ENCODE measurements at regions not wholly inside any gene's neighbourhood (a gene's known extent, or its start where the extent isn't known, plus 50 kb on each side); places are given as distances from the start of the nearest gene placed in this dataset.

- TF ChIP-seq HMGXB4 (CRISPR knock-in tag; IDR thresholded peaks at IDR 0.05), result no peak
- TF ChIP-seq FOXJ3 (CRISPR knock-in tag; IDR thresholded peaks at IDR 0.05; ENCODE audit: borderline replicate concordance), result no peak
- TF ChIP-seq IRF1 (CRISPR knock-in tag; IDR thresholded peaks at IDR 0.05), result no peak
Measured at GRCh38 chr2:121118951-121119350, 166.1 kb downstream of the TFCP2L1 start (continued).

GRCh38 chr2:121120411-121120810 lies 164.6 kb downstream of the TFCP2L1 start:
- CTCF ChIA-PET, result interaction anchor here (1.3 kb wide), 1 partner anchor 8 kb away, joined by 5 read pairs; no protein-coding TSS in a partner anchor

GRCh38 chr2:121120991-121121390 lies 164.0 kb downstream of the TFCP2L1 start:
- ChIA-PET POLR2A (no interaction called here), CTCF (interaction anchor here (1.3 kb wide), 1 partner anchor 8 kb away, joined by 5 read pairs; no protein-coding TSS in a partner anchor)
- peaks cover 4% of the 10 kb centered on the region; the same call in 1 of the 2 replicates for H3K27me3 Mint-ChIP-seq (ENCODE audit: low read depth)
- H3K9me3 Mint-ChIP-seq, result no peaks in the 10 kb centered on the region
- no peak for DNase-seq (ENCODE audit: low spot score)
- no peak for ATAC-seq
- H3K4me1 Mint-ChIP-seq, result no peaks in the 10 kb centered on the region
- H3K27ac Mint-ChIP-seq, result no peak overlapping the region
- no peak overlapping the region for H3K4me3 Mint-ChIP-seq
- no peaks in the 10 kb centered on the region for H3K36me3 Mint-ChIP-seq
- no peak for TF ChIP-seq SMAD4 (CRISPR knock-in tag; IDR thresholded peaks at IDR 0.05)
- TF ChIP-seq ZNF121 (CRISPR knock-in tag; IDR thresholded peaks at IDR 0.05), result no peak
- TF ChIP-seq HMGA2 (CRISPR knock-in tag; IDR thresholded peaks at IDR 0.05), result no peak
- no peak for TF ChIP-seq ZSCAN18 (CRISPR knock-in tag; IDR thresholded peaks at IDR 0.05)
- no peak for TF ChIP-seq TCF7 (CRISPR knock-in tag; IDR thresholded peaks at IDR 0.05; ENCODE audit: low read depth)
- no peak for TF ChIP-seq ETV6 (CRISPR knock-in tag; IDR thresholded peaks at IDR 0.05)
- TF ChIP-seq ATF3 (CRISPR knock-in tag; conservative IDR thresholded peaks at IDR 0.05), result no peak
- no peak for TF ChIP-seq KAT7 (CRISPR knock-in tag; IDR thresholded peaks at IDR 0.05; ENCODE audit: borderline replicate concordance)
- TF ChIP-seq E2F1 (CRISPR knock-in tag; IDR thresholded peaks at IDR 0.05), result no peak

More at GRCh38 chr2:121120411-121120810, 164.6 kb downstream of the TFCP2L1 start:
- TF ChIP-seq E2F4 (CRISPR knock-in tag; IDR thresholded peaks at IDR 0.05; ENCODE audit: borderline replicate concordance, low read depth) (no peak), ELF4 (CRISPR knock-in tag; IDR thresholded peaks at IDR 0.05; ENCODE audit: low read depth) (no peak), RORB (CRISPR knock-in tag; IDR thresholded peaks at IDR 0.05) (no peak), TEAD1 (CRISPR knock-in tag; IDR thresholded peaks at IDR 0.05) (no peak), TEAD4 (CRISPR knock-in tag; IDR thresholded peaks at IDR 0.05) (no peak), STAT6 (CRISPR knock-in tag; conservative IDR thresholded peaks at IDR 0.05; ENCODE audit: low read depth) (no peak), ZBTB43 (CRISPR knock-in tag; IDR thresholded peaks at IDR 0.05) (no peak), HMGA2 (CRISPR knock-in tag; IDR thresholded peaks at IDR 0.05) (no peak)
- DNase-seq (ENCODE audit: low spot score) (no peak), ATAC-seq (no peak)
- Mint-ChIP-seq H3K9me3 (no peaks in the 10 kb centered on the region), H3K27me3 (ENCODE audit: low read depth) (peaks cover 4% of the 10 kb centered on the region; the same call in 1 of the 2 replicates), H3K4me1 (no peaks in the 10 kb centered on the region), H3K36me3 (no peaks in the 10 kb centered on the region), H3K4me3 (no peak overlapping the region), H3K27ac (no peak overlapping the region)
- POLR2A ChIA-PET, result no interaction called here
